ENCODE measurements at regions not wholly inside any gene's neighbourhood (a gene's known extent, or its start where the extent isn't known, plus 50 kb on each side); places are given as distances from the start of the nearest gene placed in this dataset.

DNA sequence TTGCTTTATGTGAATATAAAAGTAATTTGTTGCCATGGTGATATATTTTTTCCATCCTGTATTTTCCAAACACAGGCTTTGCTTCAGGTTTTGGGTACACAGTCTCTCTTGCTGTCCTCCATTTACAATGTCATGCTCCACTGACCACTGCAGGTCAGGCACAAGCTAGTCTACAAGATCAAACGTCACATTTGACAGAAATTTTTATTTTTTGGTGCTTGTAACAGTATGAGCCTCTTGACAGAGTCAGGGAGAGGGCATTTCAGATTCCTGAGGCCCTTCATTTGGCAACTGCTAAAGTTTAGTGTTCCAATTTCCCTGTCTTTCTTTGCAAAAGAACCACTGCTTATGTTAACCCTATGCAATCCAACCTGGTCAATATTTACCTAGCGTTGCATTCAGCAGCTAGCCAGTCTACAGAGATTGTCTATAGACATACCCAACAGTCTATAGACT, 175.0 kb downstream of the RFC3 start:
- no peaks in the 10 kb centered on the region for H3K27me3 ChIP-seq (ENCODE audit: control insufficient read depth, insufficient read depth, low read length)
- no peaks in the 10 kb centered on the region for H3K4me1 ChIP-seq (ENCODE audit: control insufficient read depth, insufficient read depth, low read length)
- no peak overlapping the region for H3K9ac ChIP-seq (ENCODE audit: low read depth, low read length)
- no peaks in the 10 kb centered on the region for H3K9me3 ChIP-seq (ENCODE audit: control insufficient read depth, insufficient read depth, low read length)
- no peak overlapping the region for H3K4me3 ChIP-seq (ENCODE audit: low read depth, low read length)
- no peaks in the 10 kb centered on the region for H3K36me3 ChIP-seq (ENCODE audit: control insufficient read depth, insufficient read depth, low read length)

DNA sequence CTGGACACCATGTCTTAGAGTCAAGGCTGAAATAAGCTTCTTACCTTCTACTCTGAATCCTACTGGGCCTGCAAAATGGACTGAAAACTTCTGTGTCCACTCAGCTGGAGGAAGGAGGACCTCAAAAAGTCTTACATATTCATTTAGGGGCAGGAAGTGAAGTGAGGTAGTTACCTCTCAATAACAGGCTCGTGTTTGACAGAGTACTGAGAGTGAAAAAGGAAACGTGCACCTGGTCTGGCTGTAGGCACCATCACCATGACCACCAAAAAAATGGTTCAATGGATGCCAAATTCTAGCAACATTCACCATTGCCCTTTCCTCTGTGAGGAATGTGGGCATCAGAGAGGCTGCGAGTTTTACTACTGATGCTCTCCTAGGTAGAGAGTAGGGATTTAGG, 176.2 kb downstream of the RFC3 start:
- no peak overlapping the region for H3K9ac ChIP-seq (ENCODE audit: low read depth, low read length)
- no peaks in the 10 kb centered on the region for H3K9me3 ChIP-seq (ENCODE audit: control insufficient read depth, insufficient read depth, low read length)
- H3K27me3 ChIP-seq (ENCODE audit: control insufficient read depth, insufficient read depth, low read length): no peaks in the 10 kb centered on the region
- no peaks in the 10 kb centered on the region for H3K36me3 ChIP-seq (ENCODE audit: control insufficient read depth, insufficient read depth, low read length)
- H3K4me3 ChIP-seq (ENCODE audit: low read depth, low read length): no peak overlapping the region
- H3K4me1 ChIP-seq (ENCODE audit: control insufficient read depth, insufficient read depth, low read length): no peaks in the 10 kb centered on the region

DNA sequence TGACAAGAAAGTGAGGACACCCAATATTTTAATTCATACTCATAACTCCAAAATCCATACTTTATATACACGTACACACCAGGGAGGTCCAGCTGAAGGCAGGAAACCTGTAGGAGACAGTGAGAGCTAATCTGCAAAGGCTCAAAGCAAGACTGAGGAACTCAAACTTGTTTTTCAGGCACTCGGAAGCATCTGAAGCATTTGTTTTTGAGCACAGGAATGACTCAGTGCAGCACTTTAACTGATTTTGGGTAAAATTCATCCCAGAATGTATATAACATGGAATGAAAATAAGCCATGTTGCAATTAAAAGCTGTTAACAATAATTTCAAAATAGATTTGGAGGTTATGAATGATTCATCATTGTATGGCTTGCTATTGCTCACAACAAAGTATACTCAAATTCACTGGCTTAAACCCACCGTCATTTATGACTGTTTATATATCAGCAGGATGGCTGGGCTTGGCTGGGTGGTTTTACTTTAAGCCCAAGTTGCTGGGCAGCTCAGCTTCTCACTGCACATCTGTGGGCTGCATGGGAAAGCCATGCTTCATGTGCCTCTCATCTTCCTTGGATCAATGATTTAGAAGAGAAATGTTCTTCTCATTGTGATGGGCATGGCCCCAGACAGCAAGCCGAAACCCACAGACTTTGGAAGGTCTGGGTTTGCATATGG, 177.0 kb downstream of the RFC3 start:
- Histone ChIP-seq H3K4me1 (ENCODE audit: control insufficient read depth, insufficient read depth, low read length) (no peaks in the 10 kb centered on the region), H3K9ac (ENCODE audit: low read depth, low read length) (no peak overlapping the region), H3K4me3 (ENCODE audit: low read depth, low read length) (no peak overlapping the region), H3K9me3 (ENCODE audit: control insufficient read depth, insufficient read depth, low read length) (no peaks in the 10 kb centered on the region), H3K27me3 (ENCODE audit: control insufficient read depth, insufficient read depth, low read length) (no peaks in the 10 kb centered on the region), H3K36me3 (ENCODE audit: control insufficient read depth, insufficient read depth, low read length) (no peaks in the 10 kb centered on the region)

DNA sequence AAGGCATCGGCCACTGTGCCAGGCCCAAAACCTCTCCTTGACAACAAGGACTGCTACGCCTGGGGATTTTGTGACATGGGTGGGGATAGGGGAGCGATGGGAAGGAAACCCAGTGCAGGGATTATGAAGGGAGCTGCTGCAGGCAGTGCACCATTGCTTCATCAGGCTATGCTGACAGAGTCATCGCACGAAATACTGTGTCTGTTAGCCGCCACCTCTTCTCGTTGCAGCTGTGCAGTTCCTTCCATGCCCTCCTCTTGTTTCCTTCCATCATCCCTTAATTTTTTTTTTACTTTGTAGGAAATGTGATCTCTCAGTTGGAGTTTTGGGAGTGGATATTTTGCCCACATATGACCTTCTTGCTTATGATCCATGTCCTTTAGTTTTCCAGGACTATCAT, 178.7 kb downstream of the RFC3 start:
- Histone ChIP-seq H3K9me3 (ENCODE audit: control insufficient read depth, insufficient read depth, low read length) (no peaks in the 10 kb centered on the region), H3K9ac (ENCODE audit: low read depth, low read length) (no peak overlapping the region), H3K36me3 (ENCODE audit: control insufficient read depth, insufficient read depth, low read length) (no peaks in the 10 kb centered on the region), H3K27me3 (ENCODE audit: control insufficient read depth, insufficient read depth, low read length) (no peaks in the 10 kb centered on the region), H3K4me3 (ENCODE audit: low read depth, low read length) (no peak overlapping the region), H3K4me1 (ENCODE audit: control insufficient read depth, insufficient read depth, low read length) (no peaks in the 10 kb centered on the region)

DNA sequence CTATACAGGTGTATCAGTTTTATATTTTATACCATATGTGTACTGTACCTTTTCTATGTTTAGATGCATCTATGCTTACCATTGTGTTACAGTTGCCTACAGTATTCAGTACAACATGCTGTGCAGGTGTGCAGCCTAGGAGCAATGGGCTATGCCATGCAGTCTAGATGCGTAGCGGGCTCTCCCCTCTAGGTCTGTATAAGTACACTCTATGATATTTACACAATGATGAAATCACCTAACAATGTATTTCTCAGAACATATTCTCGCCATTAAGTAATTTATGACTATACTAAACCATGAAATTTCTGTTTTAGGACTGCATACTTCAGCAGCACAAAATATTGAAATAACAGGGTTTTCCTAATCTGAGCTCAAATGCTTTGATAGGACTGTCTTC, 179.6 kb downstream of the RFC3 start:
- Histone ChIP-seq H3K4me1 (ENCODE audit: control insufficient read depth, insufficient read depth, low read length) (no peaks in the 10 kb centered on the region), H3K9ac (ENCODE audit: low read depth, low read length) (no peak overlapping the region), H3K27me3 (ENCODE audit: control insufficient read depth, insufficient read depth, low read length) (no peaks in the 10 kb centered on the region), H3K9me3 (ENCODE audit: control insufficient read depth, insufficient read depth, low read length) (no peaks in the 10 kb centered on the region), H3K4me3 (ENCODE audit: low read depth, low read length) (no peak overlapping the region), H3K36me3 (ENCODE audit: control insufficient read depth, insufficient read depth, low read length) (no peaks in the 10 kb centered on the region)

DNA sequence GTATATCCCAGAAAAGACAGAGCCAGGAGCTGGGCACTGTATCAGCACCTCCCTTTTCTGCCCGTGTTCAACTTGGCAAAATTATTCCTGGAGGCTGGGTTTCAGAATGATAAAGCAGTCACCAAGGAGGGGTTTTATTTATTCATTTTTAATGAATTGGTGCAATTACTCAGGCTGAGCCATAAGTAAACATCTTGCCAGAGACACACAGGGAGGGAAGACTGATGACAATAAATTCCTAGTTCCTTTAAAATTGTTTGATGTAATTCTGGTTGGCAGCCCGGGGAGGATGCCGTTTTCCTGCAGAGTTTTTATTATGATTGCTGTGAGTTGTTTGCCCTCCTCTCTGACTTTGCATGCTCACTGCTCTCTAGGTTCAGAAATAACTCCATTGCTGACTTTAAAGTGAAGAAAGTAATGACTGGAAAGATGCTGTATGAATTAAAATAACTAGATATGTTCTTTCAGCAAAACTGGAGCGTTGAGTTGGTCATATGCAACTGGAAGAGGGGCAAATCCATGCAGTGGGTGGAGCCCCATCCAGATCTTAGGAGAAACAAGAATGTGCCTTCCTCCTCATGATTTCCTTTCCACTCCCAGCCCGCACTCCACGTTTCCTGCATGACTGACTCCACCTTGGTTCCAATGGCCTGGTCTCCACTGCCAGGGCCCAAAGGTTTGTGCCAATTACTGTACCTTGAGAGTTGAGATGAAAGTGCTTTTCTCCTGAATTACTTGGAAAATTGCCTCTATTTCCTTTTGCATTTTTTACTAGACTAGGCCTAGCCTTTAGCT, 182.1 kb downstream of the RFC3 start:
- H3K36me3 ChIP-seq (ENCODE audit: control insufficient read depth, insufficient read depth, low read length): no peaks in the 10 kb centered on the region
- no peaks in the 10 kb centered on the region for H3K27me3 ChIP-seq (ENCODE audit: control insufficient read depth, insufficient read depth, low read length)
- no peaks in the 10 kb centered on the region for H3K4me1 ChIP-seq (ENCODE audit: control insufficient read depth, insufficient read depth, low read length)
- H3K9ac ChIP-seq (ENCODE audit: low read depth, low read length): no peak overlapping the region
- no peaks in the 10 kb centered on the region for H3K9me3 ChIP-seq (ENCODE audit: control insufficient read depth, insufficient read depth, low read length)
- no peak overlapping the region for H3K4me3 ChIP-seq (ENCODE audit: low read depth, low read length)

DNA sequence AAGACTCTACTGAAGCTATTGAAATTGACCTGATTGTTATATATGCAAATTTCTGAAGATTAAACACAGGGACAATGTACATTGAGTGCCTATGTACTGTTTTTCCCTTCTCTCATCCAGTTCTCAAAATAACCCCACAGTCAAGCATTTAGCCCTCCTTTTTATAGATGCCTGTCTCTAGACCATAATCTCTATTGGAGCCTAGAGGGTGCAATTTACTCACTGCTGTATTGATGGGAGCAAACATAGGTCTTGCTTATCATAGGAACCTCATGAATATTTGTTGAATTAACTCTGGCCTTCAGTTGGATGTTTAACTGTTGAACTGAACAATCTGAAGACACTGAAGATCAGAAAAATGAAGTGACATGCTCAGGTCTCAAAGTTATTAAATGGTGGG, 183.0 kb downstream of the RFC3 start:
- no peak overlapping the region for H3K4me3 ChIP-seq (ENCODE audit: low read depth, low read length)
- H3K9ac ChIP-seq (ENCODE audit: low read depth, low read length): no peak overlapping the region
- no peaks in the 10 kb centered on the region for H3K27me3 ChIP-seq (ENCODE audit: control insufficient read depth, insufficient read depth, low read length)
- H3K36me3 ChIP-seq (ENCODE audit: control insufficient read depth, insufficient read depth, low read length): no peaks in the 10 kb centered on the region
- no peaks in the 10 kb centered on the region for H3K4me1 ChIP-seq (ENCODE audit: control insufficient read depth, insufficient read depth, low read length)
- no peaks in the 10 kb centered on the region for H3K9me3 ChIP-seq (ENCODE audit: control insufficient read depth, insufficient read depth, low read length)

DNA sequence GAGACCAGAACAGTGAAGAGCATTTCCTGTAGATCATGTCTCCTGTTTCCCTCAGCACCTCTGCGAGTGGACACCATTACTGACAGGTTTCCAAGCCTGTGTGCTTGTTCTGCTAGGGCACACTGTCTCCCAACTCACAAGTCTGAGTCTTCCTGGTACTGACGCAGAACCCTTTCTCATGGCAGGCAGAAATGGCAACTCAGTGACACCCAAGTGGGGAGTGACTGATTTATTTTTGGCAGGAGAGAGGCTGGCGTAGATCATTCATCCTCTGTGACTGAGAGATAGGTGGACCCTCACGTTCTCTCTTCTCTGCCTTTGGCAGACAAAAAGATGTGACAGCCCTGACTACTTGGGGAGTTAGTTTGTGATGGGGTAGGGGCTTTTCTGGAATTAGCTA, 183.4 kb downstream of the RFC3 start:
- H3K9ac ChIP-seq (ENCODE audit: low read depth, low read length): no peak overlapping the region
- no peaks in the 10 kb centered on the region for H3K27me3 ChIP-seq (ENCODE audit: control insufficient read depth, insufficient read depth, low read length)
- H3K9me3 ChIP-seq (ENCODE audit: control insufficient read depth, insufficient read depth, low read length): no peaks in the 10 kb centered on the region
- H3K4me3 ChIP-seq (ENCODE audit: low read depth, low read length): no peak overlapping the region
- H3K4me1 ChIP-seq (ENCODE audit: control insufficient read depth, insufficient read depth, low read length): no peaks in the 10 kb centered on the region
- H3K36me3 ChIP-seq (ENCODE audit: control insufficient read depth, insufficient read depth, low read length): no peaks in the 10 kb centered on the region

DNA sequence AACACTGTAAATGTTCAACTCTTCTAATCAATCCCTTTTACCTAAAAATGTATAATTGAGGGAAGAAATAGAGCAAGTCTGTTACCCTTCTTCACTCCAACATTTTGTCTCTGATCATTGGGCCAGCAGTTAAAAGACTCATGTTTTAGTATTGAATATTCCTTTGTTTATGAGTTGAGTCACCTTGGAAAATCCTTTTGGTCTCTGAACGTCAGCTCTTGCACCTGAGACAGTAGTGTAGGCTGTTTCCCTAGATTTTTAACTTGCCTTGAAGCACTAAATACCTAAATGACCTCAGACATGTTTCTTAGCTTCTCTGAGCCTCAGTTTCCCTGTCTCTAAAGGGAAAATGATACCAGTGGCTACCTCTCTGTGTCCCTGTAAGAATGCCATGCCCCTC, 184.2 kb downstream of the RFC3 start:
- H3K9me3 ChIP-seq (ENCODE audit: control insufficient read depth, insufficient read depth, low read length): no peaks in the 10 kb centered on the region
- H3K4me1 ChIP-seq (ENCODE audit: control insufficient read depth, insufficient read depth, low read length): no peaks in the 10 kb centered on the region
- H3K27me3 ChIP-seq (ENCODE audit: control insufficient read depth, insufficient read depth, low read length): no peaks in the 10 kb centered on the region
- no peak overlapping the region for H3K9ac ChIP-seq (ENCODE audit: low read depth, low read length)
- H3K4me3 ChIP-seq (ENCODE audit: low read depth, low read length): no peak overlapping the region
- H3K36me3 ChIP-seq (ENCODE audit: control insufficient read depth, insufficient read depth, low read length): no peaks in the 10 kb centered on the region

DNA sequence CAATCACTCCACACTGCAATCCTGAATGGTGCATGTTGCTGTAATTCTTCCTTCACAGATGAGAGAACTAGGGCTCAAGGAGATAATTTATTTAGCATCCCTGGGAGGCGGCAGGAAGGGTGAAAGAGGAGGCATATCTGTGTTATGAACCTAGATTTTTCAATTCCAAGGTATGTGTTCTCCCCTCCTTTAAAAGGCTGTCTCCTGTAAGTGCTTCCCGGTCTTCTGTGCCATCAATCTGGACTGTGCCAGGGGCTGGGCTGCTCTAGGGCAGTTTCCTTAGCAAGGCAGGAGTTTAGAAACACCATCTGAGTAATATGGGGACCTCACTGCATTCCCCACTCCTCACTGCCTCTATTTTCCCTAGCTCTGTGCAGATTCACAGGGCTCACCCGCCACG, 185.0 kb downstream of the RFC3 start:
- no peak overlapping the region for H3K4me3 ChIP-seq (ENCODE audit: low read depth, low read length)
- H3K27me3 ChIP-seq (ENCODE audit: control insufficient read depth, insufficient read depth, low read length): no peaks in the 10 kb centered on the region
- no peaks in the 10 kb centered on the region for H3K9me3 ChIP-seq (ENCODE audit: control insufficient read depth, insufficient read depth, low read length)
- H3K36me3 ChIP-seq (ENCODE audit: control insufficient read depth, insufficient read depth, low read length): no peaks in the 10 kb centered on the region
- H3K9ac ChIP-seq (ENCODE audit: low read depth, low read length): no peak overlapping the region
- no peaks in the 10 kb centered on the region for H3K4me1 ChIP-seq (ENCODE audit: control insufficient read depth, insufficient read depth, low read length)

DNA sequence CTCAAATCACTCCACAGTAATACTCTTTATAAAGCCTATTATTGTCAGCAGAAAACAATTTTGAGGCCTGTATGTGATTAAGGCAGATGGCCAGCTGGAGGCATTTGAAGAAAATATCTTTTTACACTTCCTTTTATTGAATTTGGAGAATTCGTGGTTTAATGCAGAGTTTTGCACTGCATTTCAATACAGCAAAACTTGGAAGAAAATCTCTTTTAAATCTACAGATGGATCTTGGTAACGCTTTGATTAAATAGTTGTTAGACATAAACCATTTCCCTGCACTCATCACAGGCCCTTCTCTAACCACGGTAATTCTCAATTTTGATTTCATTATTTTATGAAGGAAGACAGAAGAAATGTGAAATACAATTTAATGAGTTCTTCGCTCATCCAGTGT, 185.7 kb downstream of the RFC3 start:
- no peaks in the 10 kb centered on the region for H3K36me3 ChIP-seq (ENCODE audit: control insufficient read depth, insufficient read depth, low read length)
- H3K9ac ChIP-seq (ENCODE audit: low read depth, low read length): no peak overlapping the region
- H3K4me3 ChIP-seq (ENCODE audit: low read depth, low read length): no peak overlapping the region
- H3K27me3 ChIP-seq (ENCODE audit: control insufficient read depth, insufficient read depth, low read length): no peaks in the 10 kb centered on the region
- no peaks in the 10 kb centered on the region for H3K4me1 ChIP-seq (ENCODE audit: control insufficient read depth, insufficient read depth, low read length)
- H3K9me3 ChIP-seq (ENCODE audit: control insufficient read depth, insufficient read depth, low read length): no peaks in the 10 kb centered on the region

DNA sequence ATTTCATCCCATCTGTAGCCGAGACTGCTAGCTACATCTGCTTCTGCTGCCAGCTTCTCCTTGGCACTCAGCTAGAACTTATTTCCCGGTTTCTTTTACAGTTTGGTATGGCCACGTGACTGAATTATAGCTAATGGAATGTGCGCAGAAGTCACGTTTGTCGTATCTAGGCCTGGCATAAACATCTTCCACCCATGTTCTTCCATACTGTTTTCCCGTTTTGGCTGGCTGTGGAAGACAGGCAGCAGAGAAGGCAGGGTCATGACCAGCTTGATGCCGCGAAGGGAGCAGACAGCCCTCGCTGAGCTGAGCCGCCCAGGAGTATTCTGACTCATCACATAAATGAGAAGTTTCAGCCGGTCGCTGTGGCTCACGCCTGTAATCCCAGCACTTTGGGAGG, 186.7 kb downstream of the RFC3 start:
- no peaks in the 10 kb centered on the region for H3K27me3 ChIP-seq (ENCODE audit: control insufficient read depth, insufficient read depth, low read length)
- no peaks in the 10 kb centered on the region for H3K4me1 ChIP-seq (ENCODE audit: control insufficient read depth, insufficient read depth, low read length)
- no peaks in the 10 kb centered on the region for H3K9me3 ChIP-seq (ENCODE audit: control insufficient read depth, insufficient read depth, low read length)
- no peak overlapping the region for H3K4me3 ChIP-seq (ENCODE audit: low read depth, low read length)
- H3K9ac ChIP-seq (ENCODE audit: low read depth, low read length): no peak overlapping the region
- no peaks in the 10 kb centered on the region for H3K36me3 ChIP-seq (ENCODE audit: control insufficient read depth, insufficient read depth, low read length)
